ENCODE measurements at regions not wholly inside any gene's neighbourhood (a gene's known extent, or its start where the extent isn't known, plus 50 kb on each side); places are given as distances from the start of the nearest gene placed in this dataset.
A peak's percentile ranks its signal among the peaks of the same experiment; 100 is the strongest.
"Not testable (repeated sequence)": the region's sequence is repeated elsewhere in the genome, so short reads cannot be mapped to it uniquely, and the experiment has no call there.

DNA sequence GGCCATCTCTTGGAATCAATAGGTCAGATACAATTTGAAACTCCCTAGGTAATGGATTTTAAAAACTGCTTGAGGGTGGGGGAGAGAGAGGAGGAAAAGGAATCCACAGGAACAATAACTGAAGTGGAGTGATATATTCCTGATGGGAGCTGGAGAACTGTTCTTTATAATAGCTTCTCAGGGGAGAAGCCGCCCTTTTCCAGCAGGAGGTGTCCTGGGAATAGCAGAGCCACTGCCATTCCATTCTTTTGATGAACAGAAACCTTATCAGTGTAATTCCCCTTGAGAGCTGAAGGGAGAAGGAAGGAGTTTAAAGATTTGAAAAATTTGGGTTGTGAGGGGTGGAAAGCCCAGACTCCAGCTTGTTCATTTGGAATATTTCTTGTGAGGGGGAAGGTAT lies 504.9 kb upstream of the DPH6 start:
- Histone ChIP-seq H3K27me3 (replicated peaks; ENCODE audit: control insufficient read depth, insufficient read depth, low read length) (no peaks in the 10 kb centered on the region), H3K36me3 (ENCODE audit: control insufficient read depth, insufficient read depth, low read length) (no peaks in the 10 kb centered on the region), H3K4me3 (replicated peaks; ENCODE audit: low read depth, low read length) (no peak overlapping the region)
- no peak for DNase-seq (ENCODE audit: extremely low read depth, insufficient read length)
- no peak for TF ChIP-seq CTCF (IDR thresholded peaks at IDR 0.05; ENCODE audit: insufficient read depth, low read length, poor library complexity, severe bottlenecking)

DNA sequence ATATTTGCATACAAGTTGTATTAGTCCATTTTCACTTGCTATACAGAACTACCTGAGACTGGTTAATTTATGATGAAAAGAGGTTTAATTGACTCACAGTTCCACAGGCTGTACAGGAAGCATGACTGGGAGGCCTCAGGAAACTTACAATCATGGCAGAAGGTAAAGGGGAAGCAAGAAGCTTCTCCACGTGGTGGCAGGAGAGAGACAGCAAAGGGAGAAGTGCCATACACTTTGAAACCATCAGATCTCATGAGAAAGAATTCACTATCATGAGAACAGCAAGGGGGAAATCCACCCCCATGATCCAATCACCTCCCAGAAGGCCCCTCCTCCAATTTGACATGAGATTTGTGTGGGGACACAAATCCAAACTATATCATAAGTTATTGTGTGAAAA lies 506.7 kb upstream of the DPH6 start:
- H3K36me3 ChIP-seq (ENCODE audit: control insufficient read depth, insufficient read depth, low read length); H3K27me3 ChIP-seq (replicated peaks; ENCODE audit: control insufficient read depth, insufficient read depth, low read length); H3K4me3 ChIP-seq (replicated peaks; ENCODE audit: low read depth, low read length); DNase-seq (ENCODE audit: extremely low read depth, insufficient read length): not testable (repeated sequence)
- peak; percentile 4 for TF ChIP-seq CTCF (IDR thresholded peaks at IDR 0.05; ENCODE audit: insufficient read depth, low read length, poor library complexity, severe bottlenecking)

DNA sequence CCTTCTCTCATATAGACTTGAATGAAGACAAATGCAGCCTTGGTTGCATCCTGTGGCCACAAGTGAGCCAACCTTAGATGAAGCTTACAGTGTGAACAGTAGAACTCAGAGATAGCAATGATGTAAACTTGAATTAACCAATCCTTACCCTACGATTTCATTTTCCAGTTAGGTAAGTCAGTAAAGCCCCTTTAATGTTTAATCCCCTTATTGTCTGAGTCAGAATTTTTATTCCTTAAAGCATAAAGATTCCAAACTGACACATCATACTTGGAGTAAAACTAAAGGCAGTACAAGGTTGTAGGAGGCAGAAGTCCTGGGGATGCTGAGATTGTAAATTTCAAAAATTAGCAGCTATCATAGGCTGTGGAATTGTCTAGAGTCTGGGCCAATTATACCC lies 507.8 kb upstream of the DPH6 start:
- DNase-seq (ENCODE audit: extremely low read depth, insufficient read length): no peak
- no peak for TF ChIP-seq CTCF (IDR thresholded peaks at IDR 0.05; ENCODE audit: insufficient read depth, low read length, poor library complexity, severe bottlenecking)
- no peaks in the 10 kb centered on the region for H3K27me3 ChIP-seq (replicated peaks; ENCODE audit: control insufficient read depth, insufficient read depth, low read length)
- no peak overlapping the region for H3K4me3 ChIP-seq (replicated peaks; ENCODE audit: low read depth, low read length)
- H3K36me3 ChIP-seq (ENCODE audit: control insufficient read depth, insufficient read depth, low read length): no peaks in the 10 kb centered on the region

DNA sequence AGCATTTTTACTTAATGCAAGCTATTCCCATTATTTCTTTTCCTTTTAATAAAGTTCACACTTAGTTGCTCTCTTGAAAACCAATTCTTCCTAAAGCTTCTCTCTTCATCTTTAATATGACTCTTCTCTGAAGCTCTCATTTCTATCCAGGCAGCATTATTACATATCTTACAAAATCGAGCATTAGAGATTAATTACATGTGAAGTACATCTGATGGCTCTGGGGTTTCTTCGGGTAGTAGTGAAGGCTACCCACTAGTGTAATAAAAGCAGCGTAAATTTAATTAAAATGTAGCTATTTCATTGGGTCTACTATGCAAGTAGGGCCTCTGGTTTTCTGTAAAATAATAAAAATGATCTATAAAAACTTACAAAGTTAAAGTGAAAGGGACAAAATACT lies 513.6 kb upstream of the DPH6 start:
- no peak for TF ChIP-seq CTCF (IDR thresholded peaks at IDR 0.05; ENCODE audit: insufficient read depth, low read length, poor library complexity, severe bottlenecking)
- no peaks in the 10 kb centered on the region for H3K27me3 ChIP-seq (replicated peaks; ENCODE audit: control insufficient read depth, insufficient read depth, low read length)

DNA sequence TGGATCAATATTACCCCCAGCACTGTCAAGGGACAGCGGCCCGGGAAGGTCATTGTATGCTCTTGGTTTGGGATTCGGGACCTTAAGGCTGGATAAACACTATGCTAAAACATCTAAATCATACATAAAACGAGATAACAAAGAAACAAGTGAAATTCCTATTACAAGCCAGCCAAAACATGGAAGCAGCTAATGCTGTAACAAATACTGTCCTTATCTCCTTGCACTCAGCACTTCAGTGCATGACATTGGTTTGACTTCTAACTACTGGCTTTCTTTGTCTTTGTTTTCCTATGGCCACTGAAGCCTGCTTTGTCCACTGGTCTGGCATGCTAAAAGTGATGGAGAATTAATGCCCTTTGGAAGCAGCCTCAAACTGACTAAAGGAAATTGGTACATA lies 516.4 kb upstream of the DPH6 start:
- Histone ChIP-seq H3K4me3 (replicated peaks; ENCODE audit: low read depth, low read length) (no peak overlapping the region), H3K27me3 (replicated peaks; ENCODE audit: control insufficient read depth, insufficient read depth, low read length) (no peaks in the 10 kb centered on the region), H3K36me3 (ENCODE audit: control insufficient read depth, insufficient read depth, low read length) (no peaks in the 10 kb centered on the region)
- no peak for TF ChIP-seq CTCF (IDR thresholded peaks at IDR 0.05; ENCODE audit: insufficient read depth, low read length, poor library complexity, severe bottlenecking)
- DNase-seq (ENCODE audit: extremely low read depth, insufficient read length): no peak

More for the DNA sequence above, 513.6 kb upstream of the DPH6 start:
- H3K4me3 ChIP-seq (replicated peaks; ENCODE audit: low read depth, low read length): no peak overlapping the region
- no peak for DNase-seq (ENCODE audit: extremely low read depth, insufficient read length)
- no peaks in the 10 kb centered on the region for H3K36me3 ChIP-seq (ENCODE audit: control insufficient read depth, insufficient read depth, low read length)

DNA sequence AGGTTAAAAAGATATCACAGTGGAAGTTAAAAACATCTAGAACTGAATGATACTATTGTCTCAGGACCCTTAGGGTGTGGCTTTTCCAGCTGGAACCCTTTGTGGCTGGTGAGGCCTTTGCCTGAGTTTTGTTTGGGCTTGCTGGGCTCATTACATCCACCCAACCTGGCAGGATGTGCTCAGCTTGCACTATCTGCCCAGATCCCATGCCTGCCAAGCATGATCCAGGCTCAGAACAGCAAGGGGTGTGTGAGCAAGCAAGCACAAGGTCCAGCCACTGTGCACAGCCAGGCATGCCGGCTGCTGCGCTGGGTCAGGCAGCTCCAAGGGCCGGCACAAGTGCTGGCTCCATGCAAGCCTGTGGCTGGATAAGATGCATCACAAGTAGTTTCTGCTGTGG lies 512.7 kb upstream of the CDIN1 start:
- no peak for DNase-seq (ENCODE audit: extremely low read depth, insufficient read length)
- no peaks in the 10 kb centered on the region for H3K36me3 ChIP-seq (ENCODE audit: control insufficient read depth, insufficient read depth, low read length)
- no peaks in the 10 kb centered on the region for H3K27me3 ChIP-seq (replicated peaks; ENCODE audit: control insufficient read depth, insufficient read depth, low read length)
- no peak for TF ChIP-seq CTCF (IDR thresholded peaks at IDR 0.05; ENCODE audit: insufficient read depth, low read length, poor library complexity, severe bottlenecking)
- no peak overlapping the region for H3K4me3 ChIP-seq (replicated peaks; ENCODE audit: low read depth, low read length)
